HEK293 (cell line): ENCODE measurements at regions not wholly inside any gene's neighbourhood (a gene's known extent, or its start where the extent isn't known, plus 50 kb on each side); places are given as distances from the start of the nearest gene placed in this dataset.

ENCODE experiments used
- CTCF ChIA-PET: fragments of 350-600 bp; formaldehyde crosslinking; extraction: SDS; loops from one replicate; lab custom pipeline; 2021; ENCODE audit warnings: antibody characterized with exemption; lab: Yijun Ruan, JAX
- POLR2A ChIA-PET: fragments of 300-600 bp; formaldehyde crosslinking; extraction: SDS; loops from one replicate; lab custom pipeline; 2020; ENCODE audit warnings: antibody characterized with exemption, inconsistent platforms; lab: Yijun Ruan, JAX
- H3K27ac ChIP-seq: fragments of 200-500 bp; sonication (Bioruptor generic); 2 replicates; pipeline ENCODE4 v1.5.1; 2014; ENCODE audit warnings: low read depth, low read length, control low read depth, inconsistent platforms; ENCODE audit errors: extremely low read depth
- H3K36me3 ChIP-seq, 2 experiments: fragments of 200-500 bp in 1 of 2; sonication (Bioruptor generic) in 1 of 2; 1 replicate in 1 of 2; 2 replicates in 1 of 2; pipeline ENCODE4 v1.5.1; 2014 to 2017; ENCODE audit warnings: inconsistent platforms in 2 of 2, low read length in 2 of 2; ENCODE audit not compliant: control insufficient read depth in 2 of 2, insufficient read depth in 1 of 2
- H3K4me1 ChIP-seq: fragments of 200-500 bp; sonication (Bioruptor generic); 2 replicates; pipeline ENCODE4 v1.5.1; 2014; ENCODE audit warnings: mild to moderate bottlenecking, low read length, inconsistent platforms; ENCODE audit not compliant: control insufficient read depth, insufficient read depth
- H3K4me3 ChIP-seq: 2 replicates; pipeline ENCODE4 v1.5.1; 2011; ENCODE audit warnings: low read depth, mild to moderate bottlenecking, control low read depth, low read length, moderate library complexity
- H3K9me3 ChIP-seq: fragments of 200-500 bp; sonication (Bioruptor generic); 2 replicates; pipeline ENCODE4 v1.5.1; 2014; ENCODE audit warnings: low read depth, low read length, inconsistent platforms; ENCODE audit not compliant: control insufficient read depth, insufficient read depth
- GLI2 ChIP-seq: fragments of 450-650 bp; formaldehyde crosslinking; IDR thresholded peaks from 2 replicates; pipeline ENCODE4; 2017; ENCODE audit warnings: missing biosample characterization, missing genetic modification characterization, low read depth, borderline replicate concordance
- PBX3 ChIP-seq: sonication (generic); formaldehyde crosslinking; IDR thresholded peaks from 2 replicates; pipeline ENCODE4 v1.8.1; 2022; ENCODE audit warnings: mild to moderate bottlenecking, moderate library complexity, missing genetic modification reagents
- PRDM10 ChIP-seq: fragments of 450-650 bp; formaldehyde crosslinking; IDR thresholded peaks from 2 replicates; pipeline ENCODE4 v1.5.1; 2016; ENCODE audit warnings: missing biosample characterization, missing genetic modification characterization
- PRDM4 ChIP-seq: fragments of 450-650 bp; formaldehyde crosslinking; IDR thresholded peaks from 2 replicates; pipeline ENCODE4 v1.5.1; 2017; ENCODE audit warnings: missing biosample characterization, missing genetic modification characterization
- ZBTB10 ChIP-seq: fragments of 450-650 bp; formaldehyde crosslinking; IDR thresholded peaks from 2 replicates; pipeline ENCODE4 v1.5.1; 2016; ENCODE audit warnings: missing biosample characterization, missing genetic modification characterization
- ZBTB17 ChIP-seq: fragments of 450-650 bp; formaldehyde crosslinking; IDR thresholded peaks from 2 replicates; pipeline ENCODE4 v1.5.1; 2016; ENCODE audit warnings: missing biosample characterization, missing genetic modification characterization
- ZNF140 ChIP-seq: fragments of 450-650 bp; formaldehyde crosslinking; IDR thresholded peaks from 2 replicates; pipeline ENCODE4 v1.5.1; 2016; ENCODE audit warnings: missing biosample characterization, missing genetic modification characterization
- ZNF155 ChIP-seq: fragments of 450-650 bp; formaldehyde crosslinking; IDR thresholded peaks from 2 replicates; pipeline ENCODE4 v1.5.1; 2016; ENCODE audit warnings: missing biosample characterization, missing genetic modification characterization
- ZNF157 ChIP-seq: fragments of 450-650 bp; formaldehyde crosslinking; IDR thresholded peaks from 2 replicates; pipeline ENCODE4 v1.5.1; 2016; ENCODE audit warnings: missing biosample characterization, missing genetic modification characterization
- ZNF184 ChIP-seq: fragments of 450-650 bp; IDR thresholded peaks from 2 replicates; pipeline ENCODE4 v1.5.1; 2018; ENCODE audit warnings: missing biosample characterization, mild to moderate bottlenecking, missing genetic modification characterization
- ZNF19 ChIP-seq: fragments of 450-650 bp; formaldehyde crosslinking; IDR thresholded peaks from 2 replicates; pipeline ENCODE4; 2016; ENCODE audit warnings: missing biosample characterization, missing genetic modification characterization, low read depth
- ZNF2 ChIP-seq: fragments of 450-650 bp; formaldehyde crosslinking; IDR thresholded peaks from 2 replicates; pipeline ENCODE4 v1.5.1; 2016; ENCODE audit warnings: missing biosample characterization, missing genetic modification characterization
- ZNF362 ChIP-seq: fragments of 450-650 bp; formaldehyde crosslinking; IDR thresholded peaks from 2 replicates; pipeline ENCODE4 v1.5.1; 2016; ENCODE audit warnings: missing biosample characterization, missing genetic modification characterization
- ZNF37A ChIP-seq: fragments of 450-650 bp; IDR thresholded peaks from 2 replicates; pipeline ENCODE4 v1.5.1; 2018; ENCODE audit warnings: missing biosample characterization, missing genetic modification characterization
- ZNF518A ChIP-seq: fragments of 450-650 bp; formaldehyde crosslinking; conservative IDR thresholded peaks from 2 replicates; pipeline ENCODE4 v1.5.1; 2016; ENCODE audit warnings: low read depth, missing biosample characterization, missing genetic modification characterization
- ZNF776 ChIP-seq: fragments of 450-650 bp; formaldehyde crosslinking; IDR thresholded peaks from 2 replicates; pipeline ENCODE4 v1.5.0; 2017; ENCODE audit warnings: missing biosample characterization, missing genetic modification characterization, borderline replicate concordance
- ZXDB ChIP-seq: fragments of 450-650 bp; formaldehyde crosslinking; IDR thresholded peaks from 2 replicates; pipeline ENCODE4 v1.5.1; 2016; ENCODE audit warnings: missing biosample characterization, missing genetic modification characterization

- TF ChIP-seq ZNF518A (tag by site-specific recombination) (no peak), ZNF776 (no peak)
Observed at GRCh38 chr7:135828604-135829003, 80.0 kb upstream of the FAM180A start (continued).

- H3K9me3 ChIP-seq, result no peaks in the 10 kb centered on the region
- no peak overlapping the region for H3K27ac ChIP-seq
- no peak overlapping the region for H3K4me3 ChIP-seq
- POLR2A ChIA-PET, result no interaction called here
- TF ChIP-seq ZNF2 (tag by site-specific recombination) (no peak), ZNF362 (tag by site-specific recombination) (no peak), ZBTB17 (tag by site-specific recombination) (no peak), ZBTB10 (tag by site-specific recombination) (no peak), ZXDB (tag by site-specific recombination) (0 out of 2 replicates have a peak, but pooled peaks have one; percentile 18), PRDM4 (tag by site-specific recombination) (0 out of 2 replicates have a peak, but pooled peaks have one; percentile 18), ZNF184 (tag by site-specific recombination) (no peak)
- no peaks in the 10 kb centered on the region for H3K4me1 ChIP-seq
- CTCF ChIA-PET, result no interaction called here
- no peaks in the 10 kb centered on the region for H3K36me3 ChIP-seq
Observed at GRCh38 chr7:135827391-135827790, 78.8 kb upstream of the FAM180A start.

GRCh38 chr7:135825406-135825805 lies 76.8 kb upstream of the FAM180A start:
- H3K36me3 ChIP-seq, result no peaks in the 10 kb centered on the region
- H3K4me3 ChIP-seq, result no peak overlapping the region
- CTCF ChIA-PET, result interaction anchor here (1.0 to 1.1 kb wide), 2 partner anchors 9 to 551 kb away, joined by 4 read pairs; no protein-coding TSS in a partner anchor
- no peak overlapping the region for H3K27ac ChIP-seq
- no peaks in the 10 kb centered on the region for H3K9me3 ChIP-seq
- POLR2A ChIA-PET, result no interaction called here
- H3K4me1 ChIP-seq, result no peaks in the 10 kb centered on the region
- TF ChIP-seq ZNF140 (tag by site-specific recombination) (no peak), ZNF19 (tag by site-specific recombination) (no peak), ZNF37A (tag by site-specific recombination) (no peak), PRDM10 (tag by site-specific recombination) (no peak), ZNF155 (tag by site-specific recombination) (no peak), GLI2 (tag by site-specific recombination) (no peak), PBX3 (CRISPR knock-in tag) (no peak), ZNF157 (no peak)
